ENCODE measurements at regions not wholly inside any gene's neighbourhood (a gene's known extent, or its start where the extent isn't known, plus 50 kb on each side); places are given as distances from the start of the nearest gene placed in this dataset.
"Not testable (repeated sequence)": the region's sequence is repeated elsewhere in the genome, so short reads cannot be mapped to it uniquely, and the experiment has no call there.

DNA sequence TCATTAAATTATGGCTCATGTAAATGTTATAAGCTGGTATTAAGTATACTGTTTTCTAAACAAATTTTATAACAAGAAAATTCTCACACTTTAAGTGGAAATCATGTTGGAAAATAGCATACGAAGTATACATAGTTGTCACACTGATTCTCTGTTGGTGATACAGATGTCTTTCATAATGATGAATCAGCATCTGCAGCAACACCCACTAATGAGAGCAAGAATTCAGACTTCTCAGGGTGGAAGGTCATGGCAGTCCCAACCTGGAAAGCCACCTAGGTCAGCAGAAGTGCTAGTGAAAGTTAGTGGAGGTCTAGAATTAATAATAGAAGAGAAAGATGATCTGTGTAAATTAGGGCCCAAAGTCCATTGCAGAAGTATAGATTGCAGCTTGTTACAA lies 719.7 kb upstream of the MIR17HG start:
- DNase-seq (ENCODE audit: extremely low spot score): no peak
- WGBS: 91% methylated on average over 1 of the region's 1 CpG
- H3K27ac ChIP-seq (ENCODE audit: low read depth): no peak overlapping the region
- H3K36me3 ChIP-seq (ENCODE audit: insufficient read depth): no peaks in the 10 kb centered on the region
- H3K4me3 ChIP-seq (ENCODE audit: low read depth, low read length): no peak overlapping the region
- H3K4me1 ChIP-seq (ENCODE audit: insufficient read depth): no peaks in the 10 kb centered on the region

DNA sequence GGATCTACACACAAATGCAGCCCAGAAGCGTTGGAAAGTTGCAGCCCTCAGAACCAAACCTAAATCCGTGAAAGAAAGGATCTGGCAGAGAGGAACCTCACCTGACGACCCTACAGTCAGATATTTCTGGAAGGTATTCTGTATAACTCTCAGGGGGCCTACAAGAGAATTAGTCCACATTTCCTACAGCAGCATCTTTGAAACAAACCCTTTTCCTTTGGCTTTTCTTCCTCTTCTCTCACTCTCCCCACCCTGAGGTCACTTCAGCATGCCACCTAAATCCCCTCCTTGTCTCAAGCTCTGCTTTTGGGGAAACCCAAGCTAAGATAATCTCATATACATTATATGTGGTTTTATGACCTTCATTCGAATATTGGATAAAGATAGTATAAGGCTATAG lies 719.0 kb upstream of the MIR17HG start:
- Histone ChIP-seq H3K27ac (ENCODE audit: low read depth) (no peak overlapping the region), H3K4me1 (ENCODE audit: insufficient read depth) (no peaks in the 10 kb centered on the region), H3K36me3 (ENCODE audit: insufficient read depth) (no peaks in the 10 kb centered on the region), H3K4me3 (ENCODE audit: low read depth, low read length) (no peak overlapping the region)
- 90% methylated on average over 4 of the region's 4 CpGs for WGBS
- no peak for DNase-seq (ENCODE audit: extremely low spot score)

DNA sequence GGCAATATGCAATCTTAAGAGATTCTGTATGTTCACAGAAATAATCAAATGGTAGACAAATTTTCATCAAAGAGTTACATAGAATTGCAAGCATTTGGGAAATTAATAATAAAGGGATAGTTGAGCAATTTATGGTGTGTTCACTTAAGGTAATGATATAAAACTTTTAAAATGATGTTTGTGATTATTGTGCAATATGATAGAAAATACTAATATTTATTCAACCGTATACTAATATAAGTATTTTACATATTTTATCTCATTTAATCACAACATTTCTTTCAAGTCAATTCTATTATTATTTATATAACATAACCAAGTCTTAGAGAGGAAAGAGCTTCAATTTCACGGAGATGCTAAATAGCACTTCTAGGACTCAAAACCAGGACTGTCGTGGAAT lies 716.8 kb upstream of the MIR17HG start:
- no peak overlapping the region for H3K4me3 ChIP-seq (ENCODE audit: low read depth, low read length)
- no peak for DNase-seq (ENCODE audit: extremely low spot score)
- no peak overlapping the region for H3K27ac ChIP-seq (ENCODE audit: low read depth)
- H3K36me3 ChIP-seq (ENCODE audit: insufficient read depth): no peaks in the 10 kb centered on the region
- WGBS: 95% methylated on average over 3 of the region's 3 CpGs
- H3K4me1 ChIP-seq (ENCODE audit: insufficient read depth): no peaks in the 10 kb centered on the region

DNA sequence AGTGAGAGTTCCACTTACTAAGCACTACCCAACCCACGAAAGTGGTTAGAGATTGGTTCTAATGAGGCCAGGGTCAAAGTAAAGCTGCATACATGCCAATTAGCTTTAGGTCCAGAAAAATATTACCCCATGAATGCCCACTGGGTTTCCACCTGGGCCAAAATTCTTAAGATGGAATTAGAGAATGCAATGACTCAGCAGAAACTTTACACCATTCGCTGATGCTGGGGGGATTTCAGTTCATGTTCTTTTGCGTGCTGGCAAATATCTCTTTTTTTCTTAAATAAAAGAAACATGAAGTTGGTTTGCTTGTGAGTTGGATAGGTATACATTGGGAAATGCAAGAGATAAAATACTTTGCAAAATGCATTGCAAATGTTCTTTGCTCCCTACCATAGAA lies 715.3 kb upstream of the MIR17HG start:
- Histone ChIP-seq H3K4me1 (ENCODE audit: insufficient read depth) (no peaks in the 10 kb centered on the region), H3K4me3 (ENCODE audit: low read depth, low read length) (no peak overlapping the region), H3K27ac (ENCODE audit: low read depth) (no peak overlapping the region), H3K36me3 (ENCODE audit: insufficient read depth) (no peaks in the 10 kb centered on the region)
- WGBS: 90% methylated on average over 3 of the region's 3 CpGs
- no peak for DNase-seq (ENCODE audit: extremely low spot score)

DNA sequence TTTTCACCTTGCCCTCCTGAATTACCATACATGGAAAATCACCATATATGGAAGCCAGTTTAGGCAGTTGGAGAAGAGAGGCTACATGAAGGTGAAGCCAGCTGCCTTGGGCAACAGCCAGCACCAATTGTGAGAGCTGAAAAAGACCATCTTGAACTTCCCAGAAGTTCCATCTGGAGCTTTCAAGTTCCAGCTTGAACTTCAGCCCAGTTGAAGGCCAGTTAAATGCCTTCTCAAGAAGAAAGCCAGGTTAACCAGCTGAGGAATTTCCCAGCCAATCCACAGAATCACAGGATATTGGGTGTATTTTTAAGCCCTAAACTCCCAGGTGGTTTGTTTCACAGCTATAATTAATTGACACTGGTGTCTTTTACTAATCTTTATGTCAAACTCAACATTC lies 713.6 kb upstream of the MIR17HG start:
- Histone ChIP-seq H3K27ac (ENCODE audit: low read depth) (no peak overlapping the region), H3K4me3 (ENCODE audit: low read depth, low read length) (no peak overlapping the region), H3K36me3 (ENCODE audit: insufficient read depth) (no peaks in the 10 kb centered on the region), H3K4me1 (ENCODE audit: insufficient read depth) (no peaks in the 10 kb centered on the region)
- no peak for DNase-seq (ENCODE audit: extremely low spot score)

DNA sequence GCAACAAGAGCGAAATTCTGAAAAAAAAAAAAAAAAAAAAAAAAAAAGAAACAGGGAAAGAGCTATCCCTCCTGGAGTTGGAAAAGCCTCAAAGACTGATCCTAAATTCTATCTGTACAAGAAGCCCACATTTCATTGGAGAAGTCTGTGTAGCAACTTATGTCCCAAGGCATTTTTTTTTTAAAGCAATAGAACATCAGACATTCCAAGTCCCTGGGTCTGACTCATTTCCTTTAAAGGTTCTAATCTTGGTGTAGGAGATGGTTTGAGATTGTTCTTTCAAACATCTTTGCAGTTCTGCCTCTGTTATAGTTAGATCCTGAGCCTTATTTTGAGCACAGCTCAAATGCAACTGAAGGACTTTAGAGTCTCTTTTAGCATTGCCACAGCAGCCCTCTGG lies 706.5 kb upstream of the MIR17HG start:
- Histone ChIP-seq H3K27ac (ENCODE audit: low read depth) (no peak overlapping the region), H3K4me1 (ENCODE audit: insufficient read depth) (no peaks in the 10 kb centered on the region), H3K4me3 (ENCODE audit: low read depth, low read length) (no peak overlapping the region), H3K36me3 (ENCODE audit: insufficient read depth) (no peaks in the 10 kb centered on the region)
- WGBS: 100% methylated on average over 1 of the region's 1 CpG
- DNase-seq (ENCODE audit: extremely low spot score): no peak

DNA sequence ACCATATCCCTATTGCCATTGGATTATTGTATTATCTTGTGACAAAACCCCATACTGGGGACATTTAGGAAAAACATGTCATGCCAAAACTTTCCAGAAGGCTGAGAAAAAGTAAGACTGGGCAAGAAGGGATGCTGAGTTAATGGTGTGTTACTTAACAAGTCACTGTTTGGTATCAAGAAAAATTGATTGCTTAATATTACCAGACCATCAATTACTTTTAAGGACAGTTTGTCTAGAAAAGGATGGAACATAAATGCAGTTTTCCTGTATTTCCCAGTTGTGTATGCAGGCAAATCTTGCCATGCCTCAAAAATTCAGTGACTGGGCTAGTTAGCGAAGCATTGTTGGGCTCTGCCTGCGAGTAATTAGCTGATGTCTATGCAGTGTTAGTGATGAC lies 705.6 kb upstream of the MIR17HG start:
- Histone ChIP-seq H3K27ac (ENCODE audit: low read depth) (no peak overlapping the region), H3K36me3 (ENCODE audit: insufficient read depth) (no peaks in the 10 kb centered on the region), H3K4me3 (ENCODE audit: low read depth, low read length) (no peak overlapping the region), H3K4me1 (ENCODE audit: insufficient read depth) (no peaks in the 10 kb centered on the region)
- WGBS: 90% methylated on average over 2 of the region's 2 CpGs
- no peak for DNase-seq (ENCODE audit: extremely low spot score)

DNA sequence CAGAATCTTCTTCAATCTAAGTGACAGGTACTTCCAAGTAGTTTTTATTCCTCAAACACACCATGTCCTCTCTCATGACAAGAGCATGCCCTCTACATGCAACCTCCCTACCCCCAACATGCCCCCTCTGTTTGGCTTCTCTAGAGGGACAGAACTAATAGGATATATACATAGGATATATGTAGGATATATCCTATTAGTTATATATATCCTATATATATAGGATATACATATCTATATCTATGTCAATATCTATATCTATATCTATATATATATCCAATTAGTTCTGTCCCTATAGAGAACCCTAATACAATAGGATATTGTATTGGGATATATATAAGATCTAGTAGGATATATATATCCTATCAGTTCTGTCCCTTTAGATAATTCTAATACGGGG lies 701.9 kb upstream of the MIR17HG start:
- 97% methylated on average over 1 of the region's 1 CpG for WGBS
- Histone ChIP-seq H3K4me3 (ENCODE audit: low read depth, low read length) (no peak overlapping the region), H3K36me3 (ENCODE audit: insufficient read depth) (no peaks in the 10 kb centered on the region), H3K27ac (ENCODE audit: low read depth) (no peak overlapping the region), H3K4me1 (ENCODE audit: insufficient read depth) (no peaks in the 10 kb centered on the region)
- no peak for DNase-seq (ENCODE audit: extremely low spot score)

DNA sequence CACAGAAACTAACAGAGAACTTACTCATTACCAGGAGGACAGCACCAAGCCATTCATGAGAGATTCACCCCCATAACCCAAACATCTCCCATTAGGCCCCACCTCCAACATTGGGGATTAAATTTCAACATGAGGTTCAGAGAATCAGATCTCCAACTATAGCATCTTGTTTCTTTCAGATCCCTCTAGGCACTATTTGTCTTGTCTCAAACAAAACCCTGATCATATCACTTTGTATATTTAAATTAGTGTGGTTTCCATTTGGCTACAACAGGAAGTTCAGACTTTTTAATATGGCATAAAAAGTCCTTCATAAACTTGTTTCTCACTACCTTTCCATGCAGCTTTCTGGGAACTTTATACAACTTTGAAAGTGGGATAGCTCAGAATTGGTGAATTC lies 699.0 kb upstream of the MIR17HG start:
- Histone ChIP-seq H3K4me1 (ENCODE audit: insufficient read depth) (no peaks in the 10 kb centered on the region), H3K27ac (ENCODE audit: low read depth) (no peak overlapping the region), H3K4me3 (ENCODE audit: low read depth, low read length) (no peak overlapping the region), H3K36me3 (ENCODE audit: insufficient read depth) (no peaks in the 10 kb centered on the region)
- no peak for DNase-seq (ENCODE audit: extremely low spot score)

DNA sequence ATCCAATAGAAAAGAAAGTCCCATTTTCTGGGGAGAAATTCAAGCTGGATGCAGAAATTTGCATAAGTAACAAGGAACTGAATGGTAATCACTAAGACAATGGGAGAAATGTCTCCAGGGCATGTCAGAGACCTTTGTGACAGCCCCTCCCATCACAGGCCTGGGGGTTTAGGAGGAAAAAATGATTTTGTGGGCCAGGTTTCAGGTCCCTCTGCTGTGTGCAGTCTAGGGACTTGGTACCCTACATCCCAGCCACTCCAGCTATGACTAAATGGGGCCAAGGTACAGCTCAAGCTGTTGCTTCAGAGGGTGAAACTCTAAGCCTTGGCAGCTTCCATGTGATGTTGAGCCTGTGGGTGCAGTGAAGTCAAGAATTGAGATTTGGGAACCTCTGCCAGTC lies 695.5 kb upstream of the MIR17HG start:
- no peaks in the 10 kb centered on the region for H3K36me3 ChIP-seq (ENCODE audit: insufficient read depth)
- H3K4me3 ChIP-seq (ENCODE audit: low read depth, low read length): no peak overlapping the region
- no peak for DNase-seq (ENCODE audit: extremely low spot score)
- no peaks in the 10 kb centered on the region for H3K4me1 ChIP-seq (ENCODE audit: insufficient read depth)
- no peak overlapping the region for H3K27ac ChIP-seq (ENCODE audit: low read depth)

DNA sequence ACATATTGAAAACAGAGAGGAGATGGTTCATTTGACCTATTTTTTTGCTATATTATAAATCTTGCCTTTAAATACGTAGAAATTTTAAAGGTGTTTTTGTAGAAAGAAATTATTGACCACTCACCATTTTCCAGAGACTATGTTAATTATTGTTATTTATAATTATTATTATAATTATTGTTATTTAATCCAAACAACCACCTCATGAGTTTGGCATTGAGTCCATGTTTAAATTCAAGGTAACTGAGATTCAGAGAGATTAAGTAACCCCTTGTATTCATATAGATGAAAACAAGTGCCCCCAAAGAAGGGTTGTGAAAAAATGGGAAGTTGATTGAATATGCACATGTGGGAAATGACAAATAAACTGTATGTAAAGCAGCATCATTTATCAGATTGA lies 692.5 kb upstream of the MIR17HG start:
- no peak for DNase-seq (ENCODE audit: extremely low spot score)
- 96% methylated on average over 1 of the region's 1 CpG for WGBS
- H3K4me3 ChIP-seq (ENCODE audit: low read depth, low read length): no peak overlapping the region

DNA sequence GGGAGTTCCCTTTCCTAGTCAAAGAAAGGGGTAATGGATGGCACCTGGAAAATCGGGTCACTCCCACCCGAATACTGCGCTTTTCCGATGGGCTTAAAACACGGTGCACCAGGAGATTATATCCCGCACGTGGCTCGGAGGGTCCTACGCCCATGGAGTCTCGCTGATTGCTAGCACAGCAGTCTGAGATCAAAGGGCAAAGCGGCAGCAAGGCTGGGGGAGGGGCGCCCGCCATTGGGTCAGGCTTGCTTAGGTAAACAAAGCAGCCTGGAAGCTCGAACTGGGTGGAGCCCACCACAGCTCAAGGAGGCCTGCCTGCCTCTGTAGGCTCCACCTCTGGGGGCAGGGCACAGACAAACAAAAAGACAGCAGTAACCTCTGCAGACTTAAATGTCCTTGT lies 683.3 kb upstream of the MIR17HG start:
- WGBS: 92% methylated on average over 14 of the region's 14 CpGs
- not testable (repeated sequence) for DNase-seq (ENCODE audit: extremely low spot score); H3K36me3 ChIP-seq (ENCODE audit: insufficient read depth); H3K27ac ChIP-seq (ENCODE audit: low read depth); H3K4me1 ChIP-seq (ENCODE audit: insufficient read depth); H3K4me3 ChIP-seq (ENCODE audit: low read depth, low read length)

More for the DNA sequence above, 692.5 kb upstream of the MIR17HG start:
- Histone ChIP-seq H3K4me1 (ENCODE audit: insufficient read depth) (no peaks in the 10 kb centered on the region), H3K27ac (ENCODE audit: low read depth) (no peak overlapping the region), H3K36me3 (ENCODE audit: insufficient read depth) (no peaks in the 10 kb centered on the region)

DNA sequence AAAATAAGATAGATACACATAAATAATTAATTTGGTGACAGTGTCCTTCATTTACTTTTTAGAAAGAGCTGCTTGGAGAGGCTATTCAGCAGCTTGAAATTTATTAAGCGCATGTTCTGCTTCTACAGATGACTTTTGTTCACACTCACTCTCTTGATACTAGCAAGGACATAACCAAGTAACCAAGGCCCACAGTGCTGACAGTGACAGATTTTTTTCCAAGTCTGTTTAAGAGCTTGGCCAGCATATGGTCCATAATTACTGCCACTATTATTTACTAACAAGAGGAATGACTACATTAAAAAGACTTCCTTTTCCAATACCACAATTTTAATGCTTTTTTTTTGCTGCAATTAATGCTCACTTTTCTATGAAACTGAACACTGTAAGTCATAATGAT lies 673.7 kb upstream of the MIR17HG start:
- H3K4me1 ChIP-seq (ENCODE audit: insufficient read depth): no peaks in the 10 kb centered on the region
- H3K27ac ChIP-seq (ENCODE audit: low read depth): no peak overlapping the region

DNA sequence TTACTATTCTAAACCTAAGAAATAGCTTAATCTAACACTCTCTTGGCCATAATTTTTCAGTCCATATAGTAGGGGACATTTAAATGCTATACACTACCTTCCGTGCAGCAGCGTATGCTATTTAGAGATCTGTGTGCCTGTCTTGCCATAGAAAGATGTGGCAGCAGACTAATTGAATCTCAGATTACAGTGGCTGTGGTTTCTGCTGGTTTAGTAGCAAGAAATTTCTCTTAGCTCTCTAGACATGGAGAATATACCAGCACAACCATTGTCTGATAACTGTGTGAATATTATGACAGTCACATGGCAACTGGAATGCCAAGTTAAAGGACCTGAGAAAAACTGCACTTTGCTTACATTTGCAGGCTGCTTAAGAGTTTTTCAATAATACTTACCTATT lies 672.4 kb upstream of the MIR17HG start:
- H3K27ac ChIP-seq (ENCODE audit: low read depth): no peak overlapping the region
- no peak for DNase-seq (ENCODE audit: extremely low spot score)
- no peaks in the 10 kb centered on the region for H3K4me1 ChIP-seq (ENCODE audit: insufficient read depth)
- H3K4me3 ChIP-seq (ENCODE audit: low read depth, low read length): no peak overlapping the region
- H3K36me3 ChIP-seq (ENCODE audit: insufficient read depth): no peaks in the 10 kb centered on the region
- WGBS: 89% methylated on average over 2 of the region's 2 CpGs

More for the DNA sequence above, 673.7 kb upstream of the MIR17HG start:
- no peak for DNase-seq (ENCODE audit: extremely low spot score)
- no peak overlapping the region for H3K4me3 ChIP-seq (ENCODE audit: low read depth, low read length)
- WGBS: 91% methylated on average over 1 of the region's 1 CpG
- no peaks in the 10 kb centered on the region for H3K36me3 ChIP-seq (ENCODE audit: insufficient read depth)

DNA sequence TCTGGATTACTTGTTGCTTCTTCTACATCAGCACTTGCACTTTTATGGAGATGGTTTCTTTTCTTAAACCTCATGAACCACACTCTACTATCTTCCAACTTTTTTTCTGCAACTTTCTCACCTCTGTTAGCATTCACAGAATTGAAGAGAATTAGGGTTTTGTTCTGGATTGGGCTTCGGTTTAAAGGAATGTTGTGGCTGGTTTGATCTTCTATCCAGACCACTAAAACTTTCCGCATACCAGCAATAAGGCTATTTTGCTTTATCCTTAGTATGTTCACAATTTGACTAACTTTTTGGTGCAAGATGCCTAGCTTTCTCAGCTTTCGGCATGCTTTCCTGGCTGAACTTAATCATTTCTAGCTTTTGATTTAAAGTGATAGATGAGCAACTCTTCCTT lies 666.7 kb upstream of the MIR17HG start:
- no peaks in the 10 kb centered on the region for H3K4me1 ChIP-seq (ENCODE audit: insufficient read depth)
- no peak overlapping the region for H3K27ac ChIP-seq (ENCODE audit: low read depth)
- no peak for DNase-seq (ENCODE audit: extremely low spot score)
- no peaks in the 10 kb centered on the region for H3K36me3 ChIP-seq (ENCODE audit: insufficient read depth)
- no peak overlapping the region for H3K4me3 ChIP-seq (ENCODE audit: low read depth, low read length)
- WGBS: 65% methylated on average over 3 of the region's 3 CpGs

Data from urinary bladder (tissue), 3 donors.